Fibroblast of upper back skin (primary cell): ENCODE measurements at regions not wholly inside any gene's neighbourhood (a gene's known extent, or its start where the extent isn't known, plus 50 kb on each side); places are given as distances from the start of the nearest gene placed in this dataset.

ENCODE experiments used
- DNase-seq: peaks from one replicate; pipeline ENCODE4 v3.0.0-alpha.2; 2013

- DNase-seq = no peak
These were observed 352.0 kb upstream of the THBS1 start for GRCh38 chr15:39228889-39229288.

DNA sequence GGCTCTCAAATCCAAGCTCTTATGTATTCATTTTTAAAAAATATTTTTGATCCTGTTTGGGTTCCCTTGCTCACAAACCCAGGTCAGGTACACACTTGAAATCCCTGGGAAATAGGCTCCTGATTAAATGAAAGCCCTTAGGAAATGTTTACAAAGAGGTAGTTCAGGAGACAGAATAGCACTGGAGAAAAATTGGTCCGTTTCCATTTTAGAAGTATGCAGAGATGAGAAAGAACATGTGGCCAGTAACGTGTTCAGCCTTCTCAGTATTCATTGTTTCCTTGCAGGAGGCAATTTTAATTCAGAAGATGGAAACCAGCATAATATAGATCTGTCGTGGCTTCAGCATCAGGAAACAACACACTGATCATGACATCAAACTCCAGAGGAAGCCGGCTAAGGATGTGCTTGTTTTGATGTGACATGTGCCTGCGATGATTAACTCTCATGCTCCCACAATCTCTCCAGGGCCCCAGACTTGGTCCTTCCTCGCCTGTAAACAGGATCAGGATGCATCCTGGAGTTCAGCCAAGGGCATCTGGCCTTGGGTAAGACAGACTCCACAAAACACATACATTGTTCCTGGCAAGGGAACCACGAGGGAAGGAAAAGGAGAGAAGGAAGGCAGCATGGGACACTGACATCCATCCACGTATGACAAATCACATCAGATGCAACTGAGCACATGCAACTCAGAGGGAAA, 350.5 kb upstream of the THBS1 start:
- peak; percentile 49 for DNase-seq

DNA sequence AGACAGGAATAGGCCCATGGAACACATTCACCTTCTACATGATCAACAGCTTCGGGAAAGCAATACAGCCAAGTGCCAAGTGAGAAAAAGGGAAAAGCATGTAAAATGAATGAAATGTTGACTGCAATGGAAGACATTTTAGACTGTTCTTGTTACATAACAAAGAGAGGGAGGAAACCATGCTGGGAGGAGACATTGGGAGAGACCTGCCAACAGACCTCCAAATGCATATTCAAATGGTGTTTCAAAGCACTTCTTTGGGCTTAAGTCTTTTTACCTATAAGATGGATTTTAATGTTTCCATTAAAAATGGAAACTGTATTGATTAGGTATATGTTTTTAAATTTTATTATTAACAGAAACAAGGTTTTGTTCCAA, 350.0 kb upstream of the THBS1 start:
- no peak for DNase-seq

DNA sequence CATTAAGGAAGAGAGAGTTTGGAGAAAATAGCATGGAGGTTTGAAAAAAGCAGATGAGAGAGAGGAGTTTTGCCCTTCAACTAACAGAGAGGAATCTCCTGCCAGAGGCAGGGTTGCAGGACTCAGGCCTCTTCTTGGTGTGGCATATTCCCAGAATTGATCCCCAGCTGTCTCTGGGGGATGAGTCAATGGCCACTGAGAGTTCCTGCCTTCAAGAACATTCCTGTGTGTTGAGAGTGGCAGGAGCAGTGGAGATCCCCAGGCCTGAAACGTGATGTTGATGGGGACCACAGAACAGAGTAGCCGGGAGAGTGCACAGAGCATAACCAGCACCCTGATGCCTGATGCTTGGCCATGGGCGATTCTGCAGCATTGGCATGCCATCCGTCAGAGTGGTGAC, 348.4 kb upstream of the THBS1 start:
- peak; percentile 93 for DNase-seq

DNA sequence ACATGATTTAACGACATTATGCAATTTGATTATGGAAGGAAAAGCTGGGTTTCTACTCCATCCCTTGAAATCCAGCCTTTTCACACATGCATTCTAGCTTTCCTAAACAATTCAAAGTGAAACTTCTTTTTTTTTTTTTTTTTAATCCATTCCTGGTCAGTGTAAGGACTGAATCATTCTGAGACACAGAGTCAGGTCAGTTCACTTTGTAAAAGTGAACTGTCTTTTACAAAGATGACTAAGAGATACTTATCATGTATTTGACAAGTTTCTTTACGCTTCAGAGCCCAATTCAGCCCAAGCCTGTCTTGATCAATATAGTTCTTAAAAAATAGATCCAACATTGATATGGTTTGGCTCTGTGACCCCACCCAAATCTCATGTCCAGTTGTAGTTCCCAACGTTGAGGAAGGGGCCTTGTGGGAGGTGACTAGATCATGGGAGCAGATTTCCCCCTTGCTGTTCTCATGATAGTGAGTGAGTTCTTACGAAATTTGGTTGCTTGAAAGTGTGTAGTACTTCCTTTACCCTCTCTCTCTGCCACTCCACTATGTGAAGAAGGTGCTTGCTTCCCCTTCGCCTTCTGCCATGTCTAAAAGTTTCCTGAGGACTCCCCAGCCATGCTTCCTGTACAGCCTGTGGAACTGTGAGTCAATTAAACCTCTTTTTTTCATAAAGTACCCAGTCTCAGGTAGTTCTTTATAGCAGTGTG, 345.6 kb upstream of the THBS1 start:
- peak; percentile 65 for DNase-seq

GRCh38 chr15:39236375-39236774, 344.5 kb upstream of the THBS1 start:
- DNase-seq = no peak

GRCh38 chr15:39238443-39238842, 342.4 kb upstream of the THBS1 start:
- DNase-seq = no peak

- peak; percentile 85 for DNase-seq
These were observed 341.3 kb upstream of the THBS1 start for GRCh38 chr15:39239562-39239961.

- peak; percentile 77 for DNase-seq
These were observed 338.5 kb upstream of the THBS1 start for GRCh38 chr15:39242345-39242744.

GRCh38 chr15:39243396-39243795, 337.5 kb upstream of the THBS1 start:
- DNase-seq = peak; percentile 89

DNA sequence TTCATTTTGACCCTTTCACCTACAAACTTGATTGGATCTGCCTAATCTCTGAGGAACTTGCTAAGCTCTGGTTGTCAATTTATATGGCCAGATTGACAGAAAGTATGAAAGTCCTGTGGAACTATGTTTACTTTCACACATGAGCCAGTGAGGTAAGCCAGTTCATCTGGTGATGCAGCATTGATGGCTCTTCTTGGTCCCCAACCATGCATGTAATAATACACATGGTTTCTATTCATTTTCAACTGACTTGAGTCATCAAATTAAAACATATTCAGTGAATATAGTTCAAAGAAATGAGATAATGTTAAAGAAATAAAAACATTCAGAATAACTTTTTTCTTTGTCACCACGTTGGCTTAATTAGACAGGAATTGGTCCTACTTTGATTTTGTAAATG, 336.1 kb upstream of the THBS1 start:
- no peak for DNase-seq

GRCh38 chr15:39246523-39246922, 334.4 kb upstream of the THBS1 start:
- no peak for DNase-seq

DNA sequence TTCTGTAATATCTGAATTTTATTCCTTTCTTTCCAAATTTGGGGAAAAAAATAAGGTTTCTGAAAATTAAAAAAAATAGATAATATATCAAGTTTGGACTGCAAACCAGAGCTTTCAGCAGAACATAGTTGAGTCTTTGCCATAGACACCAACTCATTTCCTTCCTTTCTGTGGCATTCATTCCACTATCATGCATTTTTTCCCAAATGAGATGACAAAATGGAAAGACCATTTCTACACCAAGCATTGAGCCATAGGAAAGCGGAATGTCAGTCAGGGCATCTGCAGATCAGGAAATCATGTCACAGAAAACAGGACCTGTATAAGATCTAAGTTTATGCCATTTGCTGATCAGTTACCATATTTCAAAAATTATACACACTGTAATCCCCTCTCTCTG, 333.3 kb upstream of the THBS1 start:
- DNase-seq = peak; percentile 90

DNA sequence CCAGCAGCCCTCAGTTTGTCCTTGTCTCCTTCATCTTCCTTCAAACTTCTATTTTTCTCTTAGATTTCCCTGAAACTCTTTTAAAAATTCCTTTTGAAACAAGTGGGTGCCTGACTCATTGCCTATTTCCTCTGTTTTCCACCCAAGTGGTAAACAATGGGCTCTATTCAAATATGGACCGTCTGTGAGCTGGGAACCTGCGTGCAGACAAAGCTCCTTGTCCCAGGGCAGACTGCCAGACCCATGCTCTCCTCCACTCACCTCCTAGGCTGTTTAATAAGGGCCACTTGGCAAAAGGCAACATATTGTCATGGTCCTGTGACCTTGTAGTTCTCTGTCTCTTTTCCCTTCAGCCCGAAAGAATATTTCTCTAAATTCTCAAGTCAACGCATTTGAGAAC, 332.7 kb upstream of the THBS1 start:
- peak; percentile 65 for DNase-seq

DNA sequence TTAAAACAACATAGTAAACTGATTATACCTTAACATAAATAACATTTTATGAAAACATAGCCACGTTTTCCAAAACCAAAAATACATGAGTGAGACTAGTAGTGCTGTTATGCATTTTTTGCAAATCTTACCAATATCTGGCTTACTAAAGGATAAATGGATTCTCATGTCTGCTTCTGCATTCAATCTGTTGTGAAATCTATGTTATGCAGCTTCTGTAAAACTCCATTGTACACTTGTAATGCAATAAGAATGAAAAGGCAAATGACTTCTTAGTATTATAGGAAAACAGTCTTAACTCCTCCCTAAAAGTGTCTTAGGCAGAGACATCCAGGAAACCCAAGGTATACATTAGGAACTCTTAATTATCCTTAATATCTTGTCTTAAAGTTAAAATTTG, 330.9 kb upstream of the THBS1 start:
- no peak for DNase-seq

DNA sequence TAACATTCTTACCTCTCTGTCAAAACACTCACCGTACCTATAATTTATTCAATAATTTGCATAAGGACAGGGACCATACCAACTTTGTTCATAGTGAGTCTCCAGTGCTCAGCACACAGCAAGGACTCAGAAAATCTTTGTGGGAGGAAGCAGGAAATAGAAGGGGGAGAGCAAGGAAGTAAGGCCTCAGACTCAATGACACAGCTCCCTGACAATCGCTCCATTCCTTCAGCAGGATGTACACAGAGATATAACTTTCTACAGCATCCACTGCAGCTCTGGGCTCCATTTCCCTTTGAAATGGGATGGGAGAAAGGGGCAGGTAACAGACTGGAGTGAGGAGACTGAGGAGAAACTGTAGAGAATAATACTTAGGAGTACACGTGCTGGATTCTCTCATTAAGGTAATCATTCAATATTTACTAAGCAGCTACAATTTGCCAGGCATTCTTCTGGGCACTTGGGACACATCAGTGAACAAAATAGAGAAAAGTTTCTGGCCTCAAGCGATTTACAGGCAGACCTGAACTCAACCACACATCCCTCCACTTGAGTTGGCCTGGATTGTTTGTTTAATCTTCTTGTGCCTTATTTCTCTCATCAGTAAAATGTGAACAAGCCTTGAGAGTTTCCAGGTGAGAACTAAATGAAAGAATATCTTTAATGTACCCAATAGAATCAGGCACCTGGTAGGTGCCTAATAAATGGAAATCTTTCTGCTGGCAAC, 330.3 kb upstream of the THBS1 start:
- DNase-seq = no peak

DNA sequence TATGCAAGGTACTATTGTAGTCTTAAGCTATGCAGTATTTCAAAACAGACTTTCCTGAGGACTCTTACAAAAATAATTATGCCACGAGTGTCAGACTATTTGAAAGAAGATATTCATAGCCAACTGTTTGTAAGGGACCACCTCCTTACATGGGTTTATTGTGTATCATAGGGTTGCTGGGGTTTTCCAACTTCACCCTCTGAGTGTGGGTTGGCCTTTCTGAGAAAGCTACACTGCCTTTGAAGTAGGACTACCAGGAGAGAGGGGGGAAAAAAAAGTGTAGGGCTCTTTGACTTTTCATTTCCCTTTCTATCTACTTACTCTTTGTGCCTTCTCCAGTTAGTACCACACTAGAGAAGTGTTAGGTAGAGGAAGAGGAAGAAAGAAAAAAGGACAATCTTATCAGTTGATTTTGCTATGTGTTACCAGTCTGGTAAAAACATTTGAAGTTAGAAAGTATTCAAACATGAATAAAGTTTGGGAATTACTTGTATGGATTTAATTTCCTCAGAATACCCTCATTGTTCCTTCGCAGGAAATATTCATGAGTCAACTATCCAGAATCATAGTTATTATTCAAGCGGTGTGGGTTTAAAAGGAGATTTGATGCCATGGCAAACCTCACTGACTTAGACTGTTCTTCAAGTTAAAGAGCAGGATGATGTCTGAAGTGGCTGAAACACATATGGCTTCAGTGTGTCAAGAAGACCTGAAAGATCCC, 329.3 kb upstream of the THBS1 start:
- DNase-seq = peak; percentile 77

- no peak for DNase-seq
These were observed 328.8 kb upstream of the THBS1 start for GRCh38 chr15:39252134-39252470.

DNA sequence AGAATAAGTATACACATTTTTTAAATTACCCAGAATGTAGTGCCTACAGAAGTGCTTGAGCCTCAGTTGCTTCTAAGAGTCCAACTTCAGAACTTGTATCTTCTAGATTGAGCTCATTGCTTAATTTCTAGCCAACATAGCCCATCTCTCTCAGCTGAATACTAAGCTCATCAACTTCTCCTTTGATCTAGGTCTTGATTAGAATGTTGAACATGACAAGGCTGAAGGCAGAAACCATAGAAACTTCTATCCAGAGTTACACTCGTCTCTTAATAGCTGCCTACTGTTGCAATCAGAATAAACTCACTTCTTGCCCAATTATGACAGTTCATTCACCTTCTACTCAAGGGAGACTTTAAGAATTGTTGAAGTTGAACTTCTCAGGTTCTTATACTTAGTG, 327.3 kb upstream of the THBS1 start:
- no peak for DNase-seq

DNA sequence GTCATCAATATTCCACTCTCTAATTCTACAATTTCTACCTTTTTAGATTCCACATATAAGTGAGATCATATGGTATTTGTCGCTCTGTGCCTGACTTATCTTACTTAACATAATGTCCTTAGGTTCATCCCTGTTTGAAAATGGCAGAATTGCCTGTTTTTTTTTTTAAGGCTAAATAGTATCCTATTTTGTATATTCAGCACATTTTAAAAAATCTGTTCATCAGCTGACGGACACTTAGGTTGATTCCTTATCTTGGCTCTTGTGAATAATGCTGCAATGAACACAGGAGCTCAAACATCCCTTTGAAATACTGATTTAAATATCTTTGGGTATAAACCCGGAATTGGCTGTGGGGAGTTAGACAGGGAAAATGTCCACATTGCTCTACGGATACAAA, 326.7 kb upstream of the THBS1 start:
- DNase-seq = no peak

DNA sequence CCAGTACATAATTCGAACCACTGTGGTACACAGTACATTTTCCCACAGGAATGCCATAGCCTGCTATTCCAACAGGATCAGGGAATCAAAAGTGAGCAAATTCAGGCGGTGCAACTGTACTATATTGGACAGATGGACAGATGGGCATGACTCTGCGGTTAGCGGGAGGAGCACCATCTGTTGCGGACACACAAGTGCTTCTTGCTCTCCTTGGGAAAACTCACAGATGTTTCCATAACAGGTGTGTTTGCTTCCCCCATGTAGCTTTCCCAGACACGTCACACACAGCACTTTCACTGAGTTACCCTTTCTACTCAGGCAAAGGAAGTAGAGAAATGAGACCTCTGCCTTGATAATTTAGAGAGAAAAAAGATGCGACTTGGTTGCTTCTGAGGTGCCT, 325.1 kb upstream of the THBS1 start:
- no peak for DNase-seq

- no peak for DNase-seq
These were observed 320.5 kb upstream of the THBS1 start for GRCh38 chr15:39260391-39260790.

DNA sequence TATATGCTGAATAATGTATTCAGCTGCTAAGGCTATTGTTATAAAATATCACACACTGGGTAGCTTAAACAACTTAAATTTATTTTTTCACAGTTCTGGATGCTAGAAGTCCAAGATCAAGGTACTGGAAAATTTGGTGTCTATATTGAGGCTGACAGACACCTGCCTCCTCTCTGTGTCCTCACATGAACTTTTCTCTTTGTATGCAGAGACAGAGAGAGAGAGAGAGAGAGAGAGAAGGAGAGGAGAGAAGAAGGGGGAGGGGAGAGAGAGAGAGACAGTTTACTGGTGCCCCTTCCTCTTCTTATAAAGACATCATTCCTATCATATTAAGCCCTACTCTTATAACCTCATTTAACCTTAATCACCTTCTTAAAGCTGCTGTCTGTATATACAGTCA, 320.1 kb upstream of the THBS1 start:
- DNase-seq = no peak
